Right cardiac atrium (tissue), 5 donors: ENCODE measurements at regions not wholly inside any gene's neighbourhood (a gene's known extent, or its start where the extent isn't known, plus 50 kb on each side); places are given as distances from the start of the nearest gene placed in this dataset.

ENCODE experiments used
- ATAC-seq, 2 donors: fragments of 200-7000 bp; cut with Tn5 transposase; one replicate each; pipeline versions ENCODE4 v1.8.0 to v1.9.1; 2020; ENCODE audit warnings: moderate library complexity in 2 of 2, mild to moderate bottlenecking in 1 of 2
- DNase-seq, 3 donors: peaks; one replicate each; pipeline ENCODE4 v3.0.0-alpha.2; 2020
- H3K27ac ChIP-seq: one replicate; pipeline ENCODE4 v1.5.1; 2013; ENCODE audit warnings: mild to moderate bottlenecking, low read length, control low read depth, moderate library complexity
- H3K27me3 ChIP-seq: one replicate; pipeline ENCODE4 v1.6.1; 2013; ENCODE audit not compliant: control insufficient read depth, insufficient read depth
- H3K4me1 ChIP-seq: one replicate; pipeline ENCODE4 v1.6.1; 2013; ENCODE audit warnings: low read length; ENCODE audit not compliant: control insufficient read depth, insufficient read depth
- H3K4me3 ChIP-seq: one replicate; pipeline ENCODE4 v1.5.1; 2013; ENCODE audit warnings: low read length, control low read depth
- H3K9me3 ChIP-seq: one replicate; pipeline ENCODE4 v1.6.1; 2013; ENCODE audit warnings: low read length; ENCODE audit not compliant: control insufficient read depth
- WGBS: extraction: QIAGEN DNeasy Blood & Tissue Kit; methylation state at CpG from one replicate; pipeline ENCODE4 v1.1.7; 2013; 5-methylcytosine and 5-hydroxymethylcytosine counted together
- intact Hi-C, 4 donors: fragments of 100-400 bp; cut with DNase I; formaldehyde crosslinking; loops; one replicate each; pipeline versions ENCODE4 v1.11.0 to v1.14.0; 2022 to 2023
- donor health status: healthy with polysubstance abuse.
- donor health status: DM: no; HTN: yes; CAD: no.
- donor health status: DM: no; HTN: no; CAD: no.
- donor health status: DM: no; HTN: yes; CAD: no; lungs with severe emphysema.
- donor health status: DM: yes; HTN: yes; CAD: no.

DNA sequence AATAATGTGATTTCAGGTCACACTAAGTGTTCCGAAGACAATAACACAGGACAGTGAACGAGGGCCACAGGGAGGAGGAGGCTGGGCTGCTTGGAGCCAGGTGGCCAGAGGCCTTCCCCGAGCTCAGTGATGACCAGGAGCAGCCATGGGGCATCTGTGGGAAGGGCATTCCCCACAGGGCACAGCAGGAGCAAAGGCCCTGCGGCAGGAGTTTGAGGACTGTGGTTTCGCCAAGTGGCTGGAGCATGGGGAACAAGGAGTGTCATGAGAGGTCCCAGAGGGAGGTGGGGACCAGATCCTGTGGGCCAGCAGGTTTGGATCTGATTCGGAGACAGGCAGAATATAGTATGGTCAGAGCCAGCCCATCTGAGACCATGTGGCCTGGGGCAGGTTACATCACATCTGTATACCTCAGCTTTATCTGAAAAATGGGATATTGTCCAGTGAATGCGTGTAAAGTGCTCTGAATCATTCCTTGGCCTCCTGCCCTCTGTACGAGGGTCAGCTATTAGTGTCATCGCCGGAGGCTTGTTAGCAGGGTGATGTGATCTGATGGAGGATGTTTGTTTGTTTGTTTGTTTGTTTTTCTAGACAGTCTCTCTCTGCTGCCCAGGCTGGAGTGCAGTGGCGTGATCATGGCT is 176.8 kb downstream of the KATNIP start:
- Histone ChIP-seq H3K4me3 (no peak overlapping the region), H3K27me3 (no peaks in the 10 kb centered on the region), H3K27ac (no peak overlapping the region), H3K9me3 (no peaks in the 10 kb centered on the region), H3K4me1 (peaks cover 11% of the 10 kb centered on the region)
- intact Hi-C loops, result no loop called here
- DNase-seq (no peak), ATAC-seq (peak in 1 of 2 donors; percentile 19)
- 84% methylated on average over 11 of the region's 11 CpGs for WGBS

DNA sequence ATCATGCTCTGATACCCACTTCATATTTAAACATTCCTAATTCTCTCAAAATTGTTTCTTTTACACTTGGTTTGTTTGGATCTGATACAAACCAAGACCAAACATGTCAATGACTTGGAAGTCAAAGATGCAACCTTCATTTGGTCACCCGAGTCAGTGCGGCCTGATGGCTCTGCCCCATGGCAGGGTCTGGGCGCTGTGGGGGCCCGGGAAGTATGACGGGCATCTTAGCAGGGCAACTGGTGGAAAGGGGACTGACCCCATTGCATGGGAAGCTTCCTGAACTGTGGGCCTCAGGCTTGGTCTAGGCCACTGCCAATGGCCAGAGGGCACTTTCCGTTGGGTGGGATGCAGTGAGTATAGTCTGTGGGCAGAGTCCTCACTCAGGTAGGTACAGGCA is 178.0 kb downstream of the KATNIP start:
- Histone ChIP-seq H3K4me1 (peaks cover 9% of the 10 kb centered on the region), H3K27me3 (no peaks in the 10 kb centered on the region), H3K4me3 (no peak overlapping the region), H3K27ac (no peak overlapping the region), H3K9me3 (no peaks in the 10 kb centered on the region)
- ATAC-seq (no peak), DNase-seq (no peak)
- 99% methylated on average over 6 of the region's 6 CpGs for WGBS
- intact Hi-C loops, result no loop called here

DNA sequence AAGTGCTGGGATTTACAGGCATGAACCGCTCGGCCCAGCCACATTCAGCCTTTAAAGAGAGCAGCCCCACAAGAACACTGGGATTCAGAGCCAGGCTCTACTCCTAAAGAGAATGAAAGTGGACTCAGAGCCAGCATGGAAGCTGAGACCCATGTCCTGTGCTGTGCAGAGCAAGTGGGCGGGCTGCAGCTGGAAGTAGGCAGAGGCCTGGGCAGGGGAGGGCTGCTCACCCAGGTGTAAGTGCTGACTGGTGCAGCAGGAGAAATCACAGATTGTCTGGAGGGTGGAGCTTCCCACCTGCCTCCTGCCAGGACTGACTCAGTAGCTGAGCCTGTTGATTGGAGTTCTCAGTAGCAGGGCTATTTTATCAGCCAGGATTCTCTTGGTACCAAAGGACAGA is 178.7 kb downstream of the KATNIP start:
- Histone ChIP-seq H3K27ac (no peak overlapping the region), H3K4me1 (peaks cover 6% of the 10 kb centered on the region), H3K9me3 (no peaks in the 10 kb centered on the region), H3K4me3 (no peak overlapping the region), H3K27me3 (no peaks in the 10 kb centered on the region)
- ATAC-seq (no peak), DNase-seq (no peak)
- 97% methylated on average over 3 of the region's 3 CpGs for WGBS
- intact Hi-C loops, result no loop called here

DNA sequence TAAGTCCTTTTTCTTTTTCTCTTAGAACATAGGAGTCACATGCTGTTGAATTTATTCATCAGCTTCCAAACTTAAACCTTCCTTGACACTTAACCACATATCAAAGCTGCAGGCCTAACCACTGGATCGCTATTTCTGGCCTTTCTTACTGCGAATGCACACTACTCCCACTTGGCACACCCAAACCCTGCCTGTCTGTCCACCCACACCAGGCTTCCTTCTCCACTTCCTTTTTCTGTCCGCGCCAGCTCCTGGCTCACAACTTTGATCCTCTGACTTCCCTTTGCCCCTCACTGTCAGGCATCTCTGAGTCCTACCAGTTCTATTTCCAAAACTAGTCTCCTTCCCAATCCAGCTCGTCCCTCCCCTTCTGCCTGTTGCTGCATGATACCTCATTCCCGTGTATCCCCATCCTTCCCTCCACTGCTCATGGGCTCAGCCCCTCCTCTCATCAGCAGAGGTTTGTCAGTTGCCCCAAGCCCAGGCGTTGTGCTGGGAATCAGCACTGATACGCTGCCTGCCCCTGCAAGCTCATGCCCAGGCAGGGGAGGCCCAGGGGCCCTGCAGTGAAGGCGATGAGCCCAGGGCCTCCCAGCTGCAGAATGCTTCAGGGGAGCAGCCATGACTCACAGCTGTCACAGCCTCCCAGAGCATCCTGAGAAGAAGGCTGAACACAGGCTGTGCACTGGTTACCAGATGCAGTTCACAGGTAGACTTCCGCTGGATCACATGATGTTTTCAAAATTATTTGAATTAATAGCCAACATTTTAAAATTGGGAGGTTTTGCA is 179.8 kb downstream of the KATNIP start:
- Histone ChIP-seq H3K9me3 (no peaks in the 10 kb centered on the region), H3K27ac (no peak overlapping the region), H3K27me3 (no peaks in the 10 kb centered on the region), H3K4me3 (no peak overlapping the region), H3K4me1 (no peaks in the 10 kb centered on the region)
- peak in 2 of 3 donors; percentile 26 to 60 for DNase-seq
- WGBS, result 44% methylated on average over 10 of the region's 10 CpGs
- intact Hi-C loops, result no loop called here
- peak; percentile 60 to 70 for ATAC-seq

- DNase-seq (no peak), ATAC-seq (no peak)
- Histone ChIP-seq H3K27me3 (no peaks in the 10 kb centered on the region), H3K27ac (no peak overlapping the region), H3K4me3 (no peak overlapping the region), H3K4me1 (no peaks in the 10 kb centered on the region), H3K9me3 (no peaks in the 10 kb centered on the region)
- 92% methylated on average over 6 of the region's 6 CpGs for WGBS
- intact Hi-C loops, result no loop called here
These were observed 180.8 kb downstream of the KATNIP start for GRCh38 chr16:27730661-27731210.

- DNase-seq (no peak), ATAC-seq (no peak)
- WGBS, result 93% methylated on average over 5 of the region's 5 CpGs
- Histone ChIP-seq H3K4me3 (no peak overlapping the region), H3K27ac (no peak overlapping the region), H3K27me3 (no peaks in the 10 kb centered on the region), H3K4me1 (no peaks in the 10 kb centered on the region), H3K9me3 (no peaks in the 10 kb centered on the region)
- intact Hi-C loops, result no loop called here
These were observed 185.1 kb downstream of the KATNIP start for GRCh38 chr16:27735031-27735430.

DNA sequence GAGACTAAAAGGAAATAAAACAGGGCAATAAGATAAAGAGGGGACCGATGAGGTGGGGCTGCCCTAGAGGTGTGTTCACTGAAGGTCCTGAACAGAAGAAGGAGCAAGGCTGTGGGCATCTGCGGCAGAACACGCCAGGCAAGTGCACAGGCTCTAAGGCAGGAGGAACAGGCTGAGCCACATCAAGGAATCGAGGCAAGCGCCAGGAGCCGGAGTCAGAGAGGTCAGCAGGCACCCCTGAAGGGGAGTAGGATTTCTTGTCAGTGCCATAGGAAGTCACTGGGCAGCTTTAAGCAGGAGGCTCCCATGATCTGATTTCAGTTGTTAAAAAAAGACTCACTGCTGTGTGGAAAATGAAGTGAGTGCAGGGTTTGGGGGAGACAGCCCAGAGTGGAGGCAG is 186.5 kb downstream of the KATNIP start:
- WGBS, result 91% methylated on average over 6 of the region's 6 CpGs
- Histone ChIP-seq H3K4me1 (no peaks in the 10 kb centered on the region), H3K27me3 (no peaks in the 10 kb centered on the region), H3K27ac (no peak overlapping the region), H3K9me3 (no peaks in the 10 kb centered on the region), H3K4me3 (no peak overlapping the region)
- ATAC-seq (no peak), DNase-seq (no peak)
- intact Hi-C loops, result no loop called here

GRCh38 chr16:27737513-27737912 is 187.6 kb downstream of the KATNIP start:
- H3K27ac ChIP-seq, result no peak overlapping the region
- H3K9me3 ChIP-seq, result no peaks in the 10 kb centered on the region
- no peak overlapping the region for H3K4me3 ChIP-seq
- intact Hi-C loops, result no loop called here
- ATAC-seq (no peak), DNase-seq (no peak)
- WGBS, result 91% methylated on average over 11 of the region's 11 CpGs
- no peaks in the 10 kb centered on the region for H3K4me1 ChIP-seq
- H3K27me3 ChIP-seq, result no peaks in the 10 kb centered on the region
